KG1 (cell line): ENCODE measurements at regions not wholly inside any gene's neighbourhood (a gene's known extent, or its start where the extent isn't known, plus 50 kb on each side); places are given as distances from the start of the nearest gene placed in this dataset.
"Not testable (repeated sequence)": the region's sequence is repeated elsewhere in the genome, so short reads cannot be mapped to it uniquely, and the experiment has no call there.

Experiments
- DNase-seq: peaks from one replicate; lab custom pipeline; 2025; lab: John Stamatoyannopoulos, UW

- no peak for DNase-seq
Observed at GRCh38 chr11:81569999-81570398, 1163.7 kb downstream of the FAM181B start.

GRCh38 chr11:81568918-81569317, 1164.7 kb downstream of the FAM181B start:
- DNase-seq: no peak

- DNase-seq: no peak
Observed at GRCh38 chr11:81548123-81548522, 1185.5 kb downstream of the FAM181B start.

GRCh38 chr11:81539806-81540205, 1193.9 kb downstream of the FAM181B start:
- DNase-seq: not testable (repeated sequence)

- no peak for DNase-seq
Observed at GRCh38 chr11:81515566-81515965, 1218.1 kb downstream of the FAM181B start.

GRCh38 chr11:81497202-81497804, 1236.4 kb downstream of the FAM181B start:
- peak; percentile 65 for DNase-seq

- DNase-seq: no peak
Observed at GRCh38 chr11:81496601-81497000, 1237.1 kb downstream of the FAM181B start.

- DNase-seq: no peak
Observed at GRCh38 chr11:81495699-81496292, 1237.9 kb downstream of the FAM181B start.

- no peak for DNase-seq
Observed at GRCh38 chr11:81494431-81494830, 1239.2 kb downstream of the FAM181B start.

- DNase-seq: no peak
Observed at GRCh38 chr11:81492923-81493445, 1240.7 kb downstream of the FAM181B start.

GRCh38 chr11:81487109-81487508, 1246.6 kb downstream of the FAM181B start:
- DNase-seq: no peak

- DNase-seq: no peak
Observed at GRCh38 chr11:81484196-81484595, 1249.5 kb downstream of the FAM181B start.

- DNase-seq: no peak
Observed at GRCh38 chr11:81477277-81477676, 1256.4 kb downstream of the FAM181B start.

GRCh38 chr11:81476345-81476744, 1257.3 kb downstream of the FAM181B start:
- no peak for DNase-seq

GRCh38 chr11:81472646-81473045, 1261.0 kb downstream of the FAM181B start:
- no peak for DNase-seq

GRCh38 chr11:81470446-81470845, 1263.2 kb downstream of the FAM181B start:
- no peak for DNase-seq

GRCh38 chr11:81459766-81460306, 1273.8 kb downstream of the FAM181B start:
- DNase-seq: no peak

- no peak for DNase-seq
Observed at GRCh38 chr11:81449588-81450156, 1284.0 kb downstream of the FAM181B start.

GRCh38 chr11:81444297-81444696, 1289.4 kb downstream of the FAM181B start:
- DNase-seq: no peak

GRCh38 chr11:81432333-81432732, 1301.3 kb downstream of the FAM181B start:
- DNase-seq: no peak

GRCh38 chr11:81424822-81425221, 1308.8 kb downstream of the FAM181B start:
- DNase-seq: no peak

GRCh38 chr11:81422402-81422801, 1311.3 kb downstream of the FAM181B start:
- no peak for DNase-seq

- no peak for DNase-seq
Observed at GRCh38 chr11:81421251-81421860, 1312.3 kb downstream of the FAM181B start.
